ENCODE measurements at regions not wholly inside any gene's neighbourhood (a gene's known extent, or its start where the extent isn't known, plus 50 kb on each side); places are given as distances from the start of the nearest gene placed in this dataset.

DNA sequence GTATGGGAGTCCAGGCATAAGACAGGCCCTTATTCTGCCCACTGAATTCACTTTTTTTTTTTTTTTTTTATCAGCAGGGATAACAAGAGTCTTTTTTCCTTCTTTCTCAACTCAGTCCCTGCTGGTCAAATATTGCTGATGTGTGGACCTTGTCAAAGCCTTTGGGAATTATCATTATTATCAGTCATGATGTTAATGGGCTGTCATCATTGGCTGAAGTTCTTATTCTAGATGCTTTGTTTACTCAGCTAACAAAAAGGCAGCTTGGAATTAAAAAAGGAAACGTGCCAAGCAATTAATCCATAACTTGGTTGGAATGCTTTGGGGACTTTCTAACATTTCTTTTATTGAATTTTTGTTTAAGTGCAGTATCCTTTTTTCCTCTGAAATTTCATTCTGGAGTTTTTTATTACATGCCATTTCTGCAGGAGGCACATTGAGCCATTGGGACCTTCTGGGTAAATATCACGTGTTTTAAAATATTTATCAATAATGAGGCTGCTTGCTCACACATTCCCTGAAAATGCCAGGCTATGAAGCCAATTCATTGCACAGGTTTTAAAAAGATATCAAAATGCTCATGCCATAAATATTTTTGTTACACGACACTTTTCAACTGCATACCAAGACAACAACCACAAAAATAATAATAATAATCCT, 246.3 kb downstream of the TXNL1 start:
- H3K4me2 ChIP-seq (ENCODE audit: insufficient read depth, low read length), result no peak overlapping the region
- no peaks in the 10 kb centered on the region for H3K36me3 ChIP-seq (ENCODE audit: insufficient read depth, low read length)
- no peak for DNase-seq (ENCODE audit: insufficient read length, low spot score, missing footprints)
- H3K4me1 ChIP-seq (ENCODE audit: insufficient read depth, low read length), result no peaks in the 10 kb centered on the region
- no peaks in the 10 kb centered on the region for H3K79me2 ChIP-seq (ENCODE audit: insufficient read depth, low read length)
- H3K9me3 ChIP-seq (ENCODE audit: low read depth, low read length), result no peaks in the 10 kb centered on the region
- no peaks in the 10 kb centered on the region for H3K27me3 ChIP-seq (ENCODE audit: insufficient read depth, low read length)
- no peak overlapping the region for H2AFZ ChIP-seq (ENCODE audit: low read length)
- no peak overlapping the region for H3K27ac ChIP-seq (ENCODE audit: low read depth, low read length)
- H3K4me3 ChIP-seq (ENCODE audit: insufficient read depth, low read length), result no peak overlapping the region
- TF ChIP-seq, protein P1, sequence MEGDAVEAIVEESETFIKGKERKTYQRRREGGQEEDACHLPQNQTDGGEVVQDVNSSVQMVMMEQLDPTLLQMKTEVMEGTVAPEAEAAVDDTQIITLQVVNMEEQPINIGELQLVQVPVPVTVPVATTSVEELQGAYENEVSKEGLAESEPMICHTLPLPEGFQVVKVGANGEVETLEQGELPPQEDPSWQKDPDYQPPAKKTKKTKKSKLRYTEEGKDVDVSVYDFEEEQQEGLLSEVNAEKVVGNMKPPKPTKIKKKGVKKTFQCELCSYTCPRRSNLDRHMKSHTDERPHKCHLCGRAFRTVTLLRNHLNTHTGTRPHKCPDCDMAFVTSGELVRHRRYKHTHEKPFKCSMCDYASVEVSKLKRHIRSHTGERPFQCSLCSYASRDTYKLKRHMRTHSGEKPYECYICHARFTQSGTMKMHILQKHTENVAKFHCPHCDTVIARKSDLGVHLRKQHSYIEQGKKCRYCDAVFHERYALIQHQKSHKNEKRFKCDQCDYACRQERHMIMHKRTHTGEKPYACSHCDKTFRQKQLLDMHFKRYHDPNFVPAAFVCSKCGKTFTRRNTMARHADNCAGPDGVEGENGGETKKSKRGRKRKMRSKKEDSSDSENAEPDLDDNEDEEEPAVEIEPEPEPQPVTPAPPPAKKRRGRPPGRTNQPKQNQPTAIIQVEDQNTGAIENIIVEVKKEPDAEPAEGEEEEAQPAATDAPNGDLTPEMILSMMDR (IDR thresholded peaks at IDR 0.05; ENCODE audit: extremely low read depth, low read depth, low read length), result no peak
- no peaks in the 10 kb centered on the region for H4K20me1 ChIP-seq (ENCODE audit: insufficient read depth, low read length)

- H3K36me3 ChIP-seq (ENCODE audit: insufficient read depth, low read length), result no peaks in the 10 kb centered on the region
- H3K27ac ChIP-seq (ENCODE audit: low read depth, low read length), result no peak overlapping the region
- H3K9me3 ChIP-seq (ENCODE audit: low read depth, low read length), result no peaks in the 10 kb centered on the region
- TF ChIP-seq, protein P1 (IDR thresholded peaks at IDR 0.05; ENCODE audit: extremely low read depth, low read depth, low read length), result no peak
- no peak overlapping the region for H2AFZ ChIP-seq (ENCODE audit: low read length)
- no peaks in the 10 kb centered on the region for H3K79me2 ChIP-seq (ENCODE audit: insufficient read depth, low read length)
- H3K4me2 ChIP-seq (ENCODE audit: insufficient read depth, low read length), result no peak overlapping the region
- no peak overlapping the region for H3K4me3 ChIP-seq (ENCODE audit: insufficient read depth, low read length)
- H3K27me3 ChIP-seq (ENCODE audit: insufficient read depth, low read length), result no peaks in the 10 kb centered on the region
- H3K4me1 ChIP-seq (ENCODE audit: insufficient read depth, low read length), result no peaks in the 10 kb centered on the region
- DNase-seq (ENCODE audit: insufficient read length, low spot score, missing footprints), result no peak
- H4K20me1 ChIP-seq (ENCODE audit: insufficient read depth, low read length), result no peaks in the 10 kb centered on the region
These were observed 247.8 kb downstream of the TXNL1 start for GRCh38 chr18:56390626-56391025.

GRCh38 chr18:56389190-56389589, 249.2 kb downstream of the TXNL1 start:
- Histone ChIP-seq H3K4me3 (ENCODE audit: insufficient read depth, low read length) (no peak overlapping the region), H2AFZ (ENCODE audit: low read length) (peak overlapping the region; percentile 44), H3K79me2 (ENCODE audit: insufficient read depth, low read length) (no peaks in the 10 kb centered on the region), H3K4me1 (ENCODE audit: insufficient read depth, low read length) (no peaks in the 10 kb centered on the region), H3K36me3 (ENCODE audit: insufficient read depth, low read length) (no peaks in the 10 kb centered on the region), H3K27ac (ENCODE audit: low read depth, low read length) (no peak overlapping the region), H4K20me1 (ENCODE audit: insufficient read depth, low read length) (no peaks in the 10 kb centered on the region), H3K9me3 (ENCODE audit: low read depth, low read length) (no peaks in the 10 kb centered on the region), H3K4me2 (ENCODE audit: insufficient read depth, low read length) (no peak overlapping the region), H3K27me3 (ENCODE audit: insufficient read depth, low read length) (no peaks in the 10 kb centered on the region)
- TF ChIP-seq, protein P1 (IDR thresholded peaks at IDR 0.05; ENCODE audit: extremely low read depth, low read depth, low read length), result peak; percentile 20
- no peak for DNase-seq (ENCODE audit: insufficient read length, low spot score, missing footprints)

- H3K4me3 ChIP-seq (ENCODE audit: insufficient read depth, low read length), result no peak overlapping the region
- H3K9me3 ChIP-seq (ENCODE audit: low read depth, low read length), result no peaks in the 10 kb centered on the region
These were observed 249.8 kb downstream of the TXNL1 start for GRCh38 chr18:56388571-56388970.

More at GRCh38 chr18:56388571-56388970, 249.8 kb downstream of the TXNL1 start:
- H3K27me3 ChIP-seq (ENCODE audit: insufficient read depth, low read length), result no peaks in the 10 kb centered on the region
- H3K4me2 ChIP-seq (ENCODE audit: insufficient read depth, low read length), result no peak overlapping the region
- no peak for DNase-seq (ENCODE audit: insufficient read length, low spot score, missing footprints)
- no peaks in the 10 kb centered on the region for H3K4me1 ChIP-seq (ENCODE audit: insufficient read depth, low read length)
- H3K36me3 ChIP-seq (ENCODE audit: insufficient read depth, low read length), result no peaks in the 10 kb centered on the region
- no peak overlapping the region for H3K27ac ChIP-seq (ENCODE audit: low read depth, low read length)
- no peaks in the 10 kb centered on the region for H4K20me1 ChIP-seq (ENCODE audit: insufficient read depth, low read length)
- H3K79me2 ChIP-seq (ENCODE audit: insufficient read depth, low read length), result no peaks in the 10 kb centered on the region
- TF ChIP-seq, protein P1 (IDR thresholded peaks at IDR 0.05; ENCODE audit: extremely low read depth, low read depth, low read length), result no peak
- no peak overlapping the region for H2AFZ ChIP-seq (ENCODE audit: low read length)

Data from osteoblast (primary cell).